ENCODE measurements at regions not wholly inside any gene's neighbourhood (a gene's known extent, or its start where the extent isn't known, plus 50 kb on each side); places are given as distances from the start of the nearest gene placed in this dataset.

DNA sequence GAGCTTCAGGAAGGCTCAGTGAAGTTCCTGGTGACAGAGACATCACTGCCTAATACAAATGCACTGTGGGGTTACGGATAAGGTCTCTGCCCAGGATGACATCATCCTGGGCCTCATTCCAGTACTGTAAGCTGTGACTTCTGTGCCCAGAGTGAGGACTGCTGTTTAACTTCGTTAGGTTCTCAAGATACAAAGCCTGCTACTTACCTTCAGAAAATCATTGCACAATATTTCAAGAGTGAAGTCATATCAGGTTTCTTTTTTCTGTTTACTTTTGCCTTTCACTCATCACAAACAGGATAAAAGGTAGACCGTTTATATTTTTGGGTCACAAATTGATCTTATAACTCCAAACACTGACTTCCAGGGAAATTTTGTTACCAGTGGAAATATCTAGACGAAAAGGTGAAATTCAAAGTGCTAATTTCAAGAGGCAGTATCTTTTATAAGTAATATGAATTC is 241.2 kb downstream of the PIK3R1 start (continued):
- TF ChIP-seq ZNF600 (tag by site-specific recombination; IDR thresholded peaks at IDR 0.05) (peak; percentile 88), BCL11A (tag by site-specific recombination; IDR thresholded peaks at IDR 0.05; ENCODE audit: low read depth) (peak; percentile 50; the same call in 1 of the 2 replicates), GLI4 (tag by site-specific recombination; IDR thresholded peaks at IDR 0.05) (no peak), KLF8 (tag by site-specific recombination; IDR thresholded peaks at IDR 0.05) (peak; percentile 66; the same call in 1 of the 2 replicates), ZBTB17 (tag by site-specific recombination; IDR thresholded peaks at IDR 0.05) (peak; percentile 56; the same call in 1 of the 2 replicates), SALL2 (tag by site-specific recombination; IDR thresholded peaks at IDR 0.05; ENCODE audit: borderline replicate concordance) (no peak), ZNF629 (tag by site-specific recombination; IDR thresholded peaks at IDR 0.05) (peak; percentile 70), ZNF558 (tag by site-specific recombination; IDR thresholded peaks at IDR 0.05) (peak; percentile 64), ZNF707 (tag by site-specific recombination; IDR thresholded peaks at IDR 0.05) (no peak), ZNF843 (tag by site-specific recombination; IDR thresholded peaks at IDR 0.05) (0 out of 2 replicates have a peak, but pooled peaks have one; percentile 26)
- TF ChIP-seq, protein P1, sequence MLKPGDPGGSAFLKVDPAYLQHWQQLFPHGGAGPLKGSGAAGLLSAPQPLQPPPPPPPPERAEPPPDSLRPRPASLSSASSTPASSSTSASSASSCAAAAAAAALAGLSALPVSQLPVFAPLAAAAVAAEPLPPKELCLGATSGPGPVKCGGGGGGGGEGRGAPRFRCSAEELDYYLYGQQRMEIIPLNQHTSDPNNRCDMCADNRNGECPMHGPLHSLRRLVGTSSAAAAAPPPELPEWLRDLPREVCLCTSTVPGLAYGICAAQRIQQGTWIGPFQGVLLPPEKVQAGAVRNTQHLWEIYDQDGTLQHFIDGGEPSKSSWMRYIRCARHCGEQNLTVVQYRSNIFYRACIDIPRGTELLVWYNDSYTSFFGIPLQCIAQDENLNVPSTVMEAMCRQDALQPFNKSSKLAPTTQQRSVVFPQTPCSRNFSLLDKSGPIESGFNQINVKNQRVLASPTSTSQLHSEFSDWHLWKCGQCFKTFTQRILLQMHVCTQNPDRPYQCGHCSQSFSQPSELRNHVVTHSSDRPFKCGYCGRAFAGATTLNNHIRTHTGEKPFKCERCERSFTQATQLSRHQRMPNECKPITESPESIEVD (tag by site-specific recombination; IDR thresholded peaks at IDR 0.05) = peak; percentile 69
- TF ChIP-seq, protein P2, sequence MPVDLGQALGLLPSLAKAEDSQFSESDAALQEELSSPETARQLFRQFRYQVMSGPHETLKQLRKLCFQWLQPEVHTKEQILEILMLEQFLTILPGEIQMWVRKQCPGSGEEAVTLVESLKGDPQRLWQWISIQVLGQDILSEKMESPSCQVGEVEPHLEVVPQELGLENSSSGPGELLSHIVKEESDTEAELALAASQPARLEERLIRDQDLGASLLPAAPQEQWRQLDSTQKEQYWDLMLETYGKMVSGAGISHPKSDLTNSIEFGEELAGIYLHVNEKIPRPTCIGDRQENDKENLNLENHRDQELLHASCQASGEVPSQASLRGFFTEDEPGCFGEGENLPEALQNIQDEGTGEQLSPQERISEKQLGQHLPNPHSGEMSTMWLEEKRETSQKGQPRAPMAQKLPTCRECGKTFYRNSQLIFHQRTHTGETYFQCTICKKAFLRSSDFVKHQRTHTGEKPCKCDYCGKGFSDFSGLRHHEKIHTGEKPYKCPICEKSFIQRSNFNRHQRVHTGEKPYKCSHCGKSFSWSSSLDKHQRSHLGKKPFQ (tag by site-specific recombination; IDR thresholded peaks at IDR 0.05) = no peak
- TF ChIP-seq, protein P3, sequence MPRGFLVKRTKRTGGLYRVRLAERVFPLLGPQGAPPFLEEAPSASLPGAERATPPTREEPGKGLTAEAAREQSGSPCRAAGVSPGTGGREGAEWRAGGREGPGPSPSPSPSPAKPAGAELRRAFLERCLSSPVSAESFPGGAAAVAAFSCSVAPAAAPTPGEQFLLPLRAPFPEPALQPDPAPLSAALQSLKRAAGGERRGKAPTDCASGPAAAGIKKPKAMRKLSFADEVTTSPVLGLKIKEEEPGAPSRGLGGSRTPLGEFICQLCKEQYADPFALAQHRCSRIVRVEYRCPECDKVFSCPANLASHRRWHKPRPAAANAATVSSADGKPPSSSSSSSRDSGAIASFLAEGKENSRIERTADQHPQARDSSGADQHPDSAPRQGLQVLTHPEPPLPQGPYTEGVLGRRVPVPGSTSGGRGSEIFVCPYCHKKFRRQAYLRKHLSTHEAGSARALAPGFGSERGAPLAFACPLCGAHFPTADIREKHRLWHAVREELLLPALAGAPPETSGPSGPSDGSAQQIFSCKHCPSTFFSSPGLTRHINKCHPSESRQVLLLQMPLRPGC (tag by site-specific recombination; IDR thresholded peaks at IDR 0.05) = peak; percentile 61; the same call in 1 of the 2 replicates
- TF ChIP-seq, protein P4, sequence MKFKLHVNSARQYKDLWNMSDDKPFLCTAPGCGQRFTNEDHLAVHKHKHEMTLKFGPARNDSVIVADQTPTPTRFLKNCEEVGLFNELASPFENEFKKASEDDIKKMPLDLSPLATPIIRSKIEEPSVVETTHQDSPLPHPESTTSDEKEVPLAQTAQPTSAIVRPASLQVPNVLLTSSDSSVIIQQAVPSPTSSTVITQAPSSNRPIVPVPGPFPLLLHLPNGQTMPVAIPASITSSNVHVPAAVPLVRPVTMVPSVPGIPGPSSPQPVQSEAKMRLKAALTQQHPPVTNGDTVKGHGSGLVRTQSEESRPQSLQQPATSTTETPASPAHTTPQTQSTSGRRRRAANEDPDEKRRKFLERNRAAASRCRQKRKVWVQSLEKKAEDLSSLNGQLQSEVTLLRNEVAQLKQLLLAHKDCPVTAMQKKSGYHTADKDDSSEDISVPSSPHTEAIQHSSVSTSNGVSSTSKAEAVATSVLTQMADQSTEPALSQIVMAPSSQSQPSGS (tag by site-specific recombination; IDR thresholded peaks at IDR 0.05; ENCODE audit: low read depth) = peak; percentile 94
- TF ChIP-seq, protein P5, sequence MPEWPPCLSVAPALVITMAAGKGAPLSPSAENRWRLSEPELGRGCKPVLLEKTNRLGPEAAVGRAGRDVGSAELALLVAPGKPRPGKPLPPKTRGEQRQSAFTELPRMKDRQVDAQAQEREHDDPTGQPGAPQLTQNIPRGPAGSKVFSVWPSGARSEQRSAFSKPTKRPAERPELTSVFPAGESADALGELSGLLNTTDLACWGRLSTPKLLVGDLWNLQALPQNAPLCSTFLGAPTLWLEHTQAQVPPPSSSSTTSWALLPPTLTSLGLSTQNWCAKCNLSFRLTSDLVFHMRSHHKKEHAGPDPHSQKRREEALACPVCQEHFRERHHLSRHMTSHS (tag by site-specific recombination; IDR thresholded peaks at IDR 0.05) = no peak

DNA sequence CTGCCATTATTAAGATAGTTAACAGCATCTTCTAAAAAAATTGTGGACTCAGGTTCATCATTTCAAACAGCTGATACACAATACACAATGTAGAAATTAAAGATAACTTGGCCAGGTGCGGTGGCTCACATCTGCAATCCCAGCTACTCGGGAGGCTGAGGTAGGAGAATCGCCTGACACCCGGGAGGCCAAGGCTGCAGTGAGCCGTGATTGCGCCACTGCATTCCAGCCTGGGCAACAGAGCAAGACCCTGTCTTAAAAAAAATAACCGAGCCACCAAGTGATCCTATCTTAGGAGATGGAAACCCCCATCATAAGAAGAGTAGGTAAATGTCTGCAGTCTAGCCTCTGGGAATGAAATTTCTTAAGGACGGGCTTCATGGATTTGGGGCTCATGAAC is 241.7 kb downstream of the PIK3R1 start:
- Histone ChIP-seq H3K36me3 (ENCODE audit: control insufficient read depth in 2 of 2, insufficient read depth in 1 of 2, low read length in 2 of 2) (no peaks in the 10 kb centered on the region), H3K27ac (ENCODE audit: extremely low read depth, low read depth, low read length) (no peak overlapping the region), H3K4me1 (ENCODE audit: control insufficient read depth, insufficient read depth, low read length) (peaks cover 14% of the 10 kb centered on the region), H3K9me3 (ENCODE audit: control insufficient read depth, insufficient read depth, low read depth, low read length) (no peaks in the 10 kb centered on the region), H3K4me3 (ENCODE audit: low read depth, low read length) (no peak overlapping the region)
- CTCF ChIA-PET = interaction anchor here (0.6 to 2.6 kb wide), 4 partner anchors 13 to 204 kb away, joined by 3 to 10 read pairs (median 4); no protein-coding TSS in a partner anchor
- TF ChIP-seq ZNF529 (tag by site-specific recombination; IDR thresholded peaks at IDR 0.05; ENCODE audit: insufficient replicate concordance) (no peak), ZNF239 (tag by site-specific recombination; IDR thresholded peaks at IDR 0.05) (no peak)
- POLR2A ChIA-PET = no interaction called here
